ENCODE measurements at regions not wholly inside any gene's neighbourhood (a gene's known extent, or its start where the extent isn't known, plus 50 kb on each side); places are given as distances from the start of the nearest gene placed in this dataset.
"Not testable (repeated sequence)": the region's sequence is repeated elsewhere in the genome, so short reads cannot be mapped to it uniquely, and the experiment has no call there.

DNA sequence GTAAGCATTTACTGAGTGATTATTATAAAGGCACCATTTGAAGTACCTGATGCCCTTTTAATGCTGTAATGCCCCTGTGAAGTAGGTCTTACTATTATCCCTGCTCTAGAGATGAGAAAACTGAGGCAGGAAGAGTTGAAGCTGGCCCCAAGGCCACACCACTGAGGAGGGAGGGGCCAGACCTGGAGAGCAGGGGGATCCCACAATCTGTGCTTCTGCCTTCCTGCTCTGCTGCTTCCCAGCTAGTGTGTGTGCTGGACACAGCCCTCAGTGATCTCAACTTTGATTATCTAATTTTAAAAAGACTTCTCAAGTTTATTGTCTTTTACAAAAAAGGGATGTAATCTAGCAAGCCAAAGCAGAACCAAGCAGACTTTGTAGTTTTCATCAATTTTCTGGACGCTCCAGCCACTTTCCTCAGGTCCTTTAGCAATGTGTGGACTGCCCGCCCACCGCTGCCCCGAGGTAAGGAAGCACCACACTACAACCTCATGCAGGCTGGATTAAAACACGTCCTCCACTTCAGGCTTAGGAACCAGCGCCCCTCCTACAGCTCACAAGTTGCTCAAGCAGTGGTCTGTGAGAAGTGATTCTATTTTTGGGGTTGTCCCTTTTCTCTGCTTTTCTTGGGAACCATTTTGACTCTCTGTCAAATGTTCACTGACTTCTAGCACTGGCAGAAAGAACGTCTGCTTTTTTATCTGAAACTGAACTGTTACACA lies 91.5 kb upstream of the FBXO28 start:
- not testable (repeated sequence) for TF ChIP-seq CTCF, EZH2, EZH2phosphoT487 (IDR thresholded peaks at IDR 0.05)

Measured in neural progenitor cell (in vitro differentiated cells).